ENCODE measurements at regions not wholly inside any gene's neighbourhood (a gene's known extent, or its start where the extent isn't known, plus 50 kb on each side); places are given as distances from the start of the nearest gene placed in this dataset.

DNA sequence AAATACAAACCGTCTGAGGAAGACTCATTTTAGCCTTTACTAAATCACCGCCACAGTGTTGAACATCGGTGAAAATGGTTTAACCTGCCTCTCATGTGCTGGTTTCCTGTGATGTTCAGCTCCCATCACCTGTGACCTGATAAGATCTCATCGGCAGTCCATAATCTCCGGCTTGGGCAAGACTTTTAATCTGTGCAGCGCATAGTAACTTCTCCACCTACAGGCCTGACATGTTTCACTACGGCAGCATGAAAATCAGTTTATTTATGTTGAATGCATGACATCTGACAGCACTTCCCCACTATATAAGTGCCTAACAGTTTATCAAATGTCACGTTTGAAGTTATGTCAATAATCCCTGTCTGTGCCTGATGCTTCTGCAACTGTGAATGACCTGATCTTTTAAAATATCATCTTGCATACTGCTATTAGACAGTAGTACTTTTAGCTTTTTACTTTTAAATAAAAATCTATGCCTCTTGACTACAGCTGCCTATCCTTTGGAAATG is 1919.8 kb upstream of the AGA start:
- TF ChIP-seq CTCF (conservative IDR thresholded peaks at IDR 0.05; ENCODE audit: low read depth, low read length) (no peak), RFX5 (IDR thresholded peaks at IDR 0.05; ENCODE audit: low read depth, low read length) (no peak), POLR2A (IDR thresholded peaks at IDR 0.05; ENCODE audit: low read depth, low read length) (no peak), CHD1 (IDR thresholded peaks at IDR 0.05; ENCODE audit: low read depth, low read length) (no peak), MAFK (IDR thresholded peaks at IDR 0.05; ENCODE audit: low read depth, low read length) (no peak), USF2 (IDR thresholded peaks at IDR 0.05; ENCODE audit: low read depth, low read length) (no peak)

All from IMR-90 (cell line).